ENCODE measurements at regions not wholly inside any gene's neighbourhood (a gene's known extent, or its start where the extent isn't known, plus 50 kb on each side); places are given as distances from the start of the nearest gene placed in this dataset.

- no peak for FAIRE-seq
- Histone ChIP-seq H2BK12ac (ENCODE audit: low read depth, low read length) (no peak overlapping the region), H3K23me2 (ENCODE audit: low read depth, low read length) (no peaks in the 10 kb centered on the region), H2AFZ (ENCODE audit: low read length) (no peak overlapping the region), H3K79me2 (ENCODE audit: control insufficient read depth in 1 of 2, insufficient read depth in 2 of 2, low read length in 2 of 2) (no peaks in the 10 kb centered on the region), H3K27me3 (replicated peaks in 1 of 4; ENCODE audit: control insufficient read depth in 3 of 4, extremely low read depth in 1 of 4, insufficient read depth in 3 of 4, low read length in 3 of 4) (no peaks in the 10 kb centered on the region), H3K14ac (ENCODE audit: insufficient read length) (no peak overlapping the region), H3K36me3 (ENCODE audit: control insufficient read depth in 2 of 4, insufficient read depth in 4 of 4, low read length in 3 of 4) (no peaks in the 10 kb centered on the region), H3K9ac (replicated peaks in 1 of 4; ENCODE audit: extremely low read depth in 1 of 4, low read depth in 3 of 4, low read length in 3 of 4) (no peak overlapping the region), H3K4me3 (ENCODE audit: extremely low read depth in 1 of 4, insufficient read depth in 2 of 4, low read depth in 3 of 4, low read length in 4 of 4) (no peak overlapping the region), H4K5ac (ENCODE audit: insufficient read length, low read depth, low read length) (no peak overlapping the region), H3K4ac (replicated peaks; ENCODE audit: insufficient read length, low read depth, low read length) (no peak overlapping the region), H4K8ac (ENCODE audit: extremely low read depth, insufficient read depth, low read length) (no peak overlapping the region), H3K27ac (ENCODE audit: low read depth, low read length) (no peak overlapping the region), H2BK120ac (replicated peaks; ENCODE audit: low read depth, low read length) (no peak overlapping the region), H2BK5ac (ENCODE audit: low read depth, low read length) (no peak overlapping the region), H3K9me3 (ENCODE audit: insufficient read depth in 2 of 2, low read depth in 1 of 2, low read length in 1 of 2) (peaks cover 0 to 5% of the 10 kb centered on the region in 2 experiments; a peak in 1 of 4 replicates), H2BK15ac (ENCODE audit: low read length) (no peak overlapping the region), H3K56ac (replicated peaks; ENCODE audit: insufficient read length, low read depth, low read length) (no peak overlapping the region), H3K79me1 (ENCODE audit: low read depth, low read length) (no peaks in the 10 kb centered on the region), H3K18ac (ENCODE audit: extremely low read depth, low read length) (no peak overlapping the region), H2AK5ac (ENCODE audit: low read depth, low read length) (no peak overlapping the region), H2BK20ac (ENCODE audit: low read length) (no peak overlapping the region), H3K4me1 (replicated peaks in 1 of 4; ENCODE audit: control insufficient read depth in 3 of 4, insufficient read depth in 4 of 4, low read length in 3 of 4) (peaks cover 0 to 1% (median 0%) of the 10 kb centered on the region in 4 experiments; a peak in 3 of 7 replicates), H3K4me2 (ENCODE audit: insufficient read depth in 1 of 2, low read depth in 2 of 2, low read length in 2 of 2) (no peak overlapping the region), H4K91ac (replicated peaks; ENCODE audit: insufficient read length, low read length) (no peak overlapping the region), H3K23ac (ENCODE audit: insufficient read length) (no peak overlapping the region), H4K20me1 (replicated peaks in 1 of 2; ENCODE audit: control insufficient read depth in 1 of 2, insufficient read depth in 2 of 2, low read length in 2 of 2) (no peaks in the 10 kb centered on the region)
- WGBS, 2 experiments (ENCODE audit: extremely low coverage in 1 of 2, insufficient coverage in 1 of 2, insufficient read length in 1 of 2, insufficient replicate concordance in 2 of 2, low coverage in 1 of 2, low lambda C conversion rate in 2 of 2, missing lambda C conversion rate in 1 of 2) = 89% methylated on average over 4 of the region's 4 CpGs; no CpG with 5 or more reads in 1 of the 2 experiments
- CTCF ChIA-PET (ENCODE audit: partially characterized antibody) = interaction anchor here (1.3 kb wide), 1 partner anchor 18 kb away, joined by 3 read pairs; no protein-coding TSS in a partner anchor
- DNase-seq (ENCODE audit: low read depth in 1 of 2, low spot score in 2 of 2) = no peak
- POLR2A ChIA-PET (ENCODE audit: partially characterized antibody) = no interaction called here
- TF ChIP-seq TEAD4 (IDR thresholded peaks at IDR 0.05; ENCODE audit: low read depth, low read length) (no peak), SRF (IDR thresholded peaks at IDR 0.05; ENCODE audit: low read depth, low read length) (no peak), PHF8 (conservative IDR thresholded peaks at IDR 0.05; ENCODE audit: low read depth, low read length) (no peak), MAX (IDR thresholded peaks at IDR 0.05) (no peak), SAP30 (IDR thresholded peaks at IDR 0.05; ENCODE audit: insufficient read depth, insufficient replicate concordance, low read length) (no peak), TCF12 (IDR thresholded peaks at IDR 0.05; ENCODE audit: low read depth, low read length) (no peak), HDAC2 (IDR thresholded peaks at IDR 0.05; ENCODE audit: borderline replicate concordance in 1 of 2, low read depth in 2 of 2, low read length in 2 of 2) (no peak), POLR2AphosphoS5 (IDR thresholded peaks at IDR 0.05; ENCODE audit: low read depth, low read length) (no peak), TBP (IDR thresholded peaks at IDR 0.05; ENCODE audit: low read depth, low read length) (no peak), FOSL1 (IDR thresholded peaks at IDR 0.05; ENCODE audit: insufficient read depth, low read depth, low read length) (no peak), BCL11A (IDR thresholded peaks at IDR 0.05; ENCODE audit: low read depth in 2 of 2, low read length in 2 of 2) (no peak), CHD2 (IDR thresholded peaks at IDR 0.05; ENCODE audit: low read length) (no peak), ZNF274 (IDR thresholded peaks at IDR 0.05; ENCODE audit: borderline replicate concordance, extremely low read depth, low read length) (no peak), TAF1 (IDR thresholded peaks at IDR 0.05; ENCODE audit: low read depth, low read length) (no peak), CBX8 (IDR thresholded peaks at IDR 0.05; ENCODE audit: borderline replicate concordance, low read depth, low read length) (no peak)
Observed at GRCh38 chr18:66867653-66868052, 263.8 kb upstream of the CDH19 start.

Data from H1 (cell line).